ENCODE measurements at regions not wholly inside any gene's neighbourhood (a gene's known extent, or its start where the extent isn't known, plus 50 kb on each side); places are given as distances from the start of the nearest gene placed in this dataset.

DNA sequence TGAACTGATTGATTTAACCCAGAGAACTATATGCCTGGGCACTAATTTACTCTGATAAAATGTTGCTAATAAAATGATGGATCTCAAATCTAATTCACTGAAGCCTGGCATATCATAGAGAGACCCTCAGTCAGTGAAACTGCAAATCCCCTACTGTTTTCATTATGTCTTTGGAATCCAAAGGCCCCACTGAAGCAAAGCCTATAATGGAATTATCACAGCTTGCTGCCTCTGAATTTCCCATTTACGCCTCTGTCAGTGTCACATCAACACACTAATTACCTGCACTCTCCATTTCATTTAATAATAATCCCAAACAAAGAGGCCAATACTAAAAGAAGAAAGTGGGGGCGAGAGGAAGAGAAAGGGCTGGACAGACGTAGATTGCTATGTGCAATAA lies 470.9 kb downstream of the MBD2 start:
- no peak for TF ChIP-seq CTCF (IDR thresholded peaks at IDR 0.05)
- TF ChIP-seq POLR2A (IDR thresholded peaks at IDR 0.05): no peak
